Astrocyte (in vitro differentiated cells and primary cell): ENCODE measurements at regions not wholly inside any gene's neighbourhood (a gene's known extent, or its start where the extent isn't known, plus 50 kb on each side); places are given as distances from the start of the nearest gene placed in this dataset.

Source experiments
- EZH2 ChIP-seq: IDR thresholded peaks from 2 replicates; pipeline ENCODE4 v1.6.1; 2012; ENCODE audit warnings: mild to moderate bottlenecking, low read length, inconsistent platforms; ENCODE audit not compliant: insufficient read depth
- TF ChIP-seq, protein P1 (sequence below): IDR thresholded peaks from 2 replicates; pipeline ENCODE4 v1.5.1; 2011; ENCODE audit warnings: low read depth, mild to moderate bottlenecking, inconsistent platforms, low read length, moderate library complexity; ENCODE audit not compliant: insufficient read depth

DNA sequence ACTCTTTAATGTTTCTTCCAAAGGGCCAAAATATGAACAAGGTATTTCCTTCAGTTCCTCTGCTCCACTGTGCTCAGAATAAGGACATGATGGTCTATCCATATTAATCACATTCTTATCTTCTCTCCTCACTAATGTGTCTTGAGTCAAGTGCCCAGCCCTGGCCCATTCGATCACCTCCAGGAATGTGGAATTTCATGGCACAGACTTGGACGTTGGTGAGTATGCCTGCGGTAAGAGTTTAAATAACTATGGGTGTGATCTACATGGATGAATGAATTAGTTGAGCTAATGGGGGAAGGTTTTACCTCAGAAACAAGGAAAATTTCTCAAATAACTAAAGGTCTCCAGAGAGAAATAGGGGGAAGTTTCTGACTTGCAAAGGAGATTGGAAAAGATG, 174.0 kb downstream of the NPFFR2 start:
- TF ChIP-seq, protein P1, sequence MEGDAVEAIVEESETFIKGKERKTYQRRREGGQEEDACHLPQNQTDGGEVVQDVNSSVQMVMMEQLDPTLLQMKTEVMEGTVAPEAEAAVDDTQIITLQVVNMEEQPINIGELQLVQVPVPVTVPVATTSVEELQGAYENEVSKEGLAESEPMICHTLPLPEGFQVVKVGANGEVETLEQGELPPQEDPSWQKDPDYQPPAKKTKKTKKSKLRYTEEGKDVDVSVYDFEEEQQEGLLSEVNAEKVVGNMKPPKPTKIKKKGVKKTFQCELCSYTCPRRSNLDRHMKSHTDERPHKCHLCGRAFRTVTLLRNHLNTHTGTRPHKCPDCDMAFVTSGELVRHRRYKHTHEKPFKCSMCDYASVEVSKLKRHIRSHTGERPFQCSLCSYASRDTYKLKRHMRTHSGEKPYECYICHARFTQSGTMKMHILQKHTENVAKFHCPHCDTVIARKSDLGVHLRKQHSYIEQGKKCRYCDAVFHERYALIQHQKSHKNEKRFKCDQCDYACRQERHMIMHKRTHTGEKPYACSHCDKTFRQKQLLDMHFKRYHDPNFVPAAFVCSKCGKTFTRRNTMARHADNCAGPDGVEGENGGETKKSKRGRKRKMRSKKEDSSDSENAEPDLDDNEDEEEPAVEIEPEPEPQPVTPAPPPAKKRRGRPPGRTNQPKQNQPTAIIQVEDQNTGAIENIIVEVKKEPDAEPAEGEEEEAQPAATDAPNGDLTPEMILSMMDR, result no peak
- no peak for TF ChIP-seq EZH2
